ENCODE measurements at regions not wholly inside any gene's neighbourhood (a gene's known extent, or its start where the extent isn't known, plus 50 kb on each side); places are given as distances from the start of the nearest gene placed in this dataset.

DNA sequence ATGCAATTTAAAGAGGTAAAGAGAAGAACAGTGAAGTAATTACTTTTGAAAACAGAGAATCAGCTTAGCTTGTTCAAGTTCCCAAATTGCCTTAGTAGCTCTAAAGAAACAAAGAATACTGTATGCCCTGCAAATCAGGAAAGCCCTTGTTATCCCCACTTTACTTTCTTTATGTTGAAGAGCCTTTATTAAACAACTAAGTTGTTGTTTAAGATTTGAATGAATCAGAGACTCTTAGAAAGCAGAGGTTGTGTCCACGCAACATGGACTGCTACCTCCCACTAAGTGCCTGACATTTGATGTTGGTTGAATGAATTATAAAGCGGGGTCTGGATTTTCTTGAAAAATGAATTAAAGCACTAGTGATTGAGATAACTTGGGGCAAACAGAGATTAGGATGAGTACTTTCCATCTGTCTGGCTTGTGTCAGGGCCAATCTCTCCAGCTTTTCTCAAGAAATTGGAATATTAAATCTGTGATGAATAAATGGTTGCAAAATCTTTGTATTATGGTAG lies 214.7 kb downstream of the POSTN start:
- DNase-seq = no peak
- H3K4me3 Mint-ChIP-seq (ENCODE audit: unreplicated experiment) = no peak overlapping the region
- H3K27ac Mint-ChIP-seq (ENCODE audit: unreplicated experiment) = no peak overlapping the region
- peaks cover 1% of the 10 kb centered on the region for H3K27me3 Mint-ChIP-seq (ENCODE audit: unreplicated experiment)
- no peaks in the 10 kb centered on the region for H3K36me3 Mint-ChIP-seq (ENCODE audit: unreplicated experiment)
- H3K4me1 Mint-ChIP-seq (ENCODE audit: low read depth, unreplicated experiment) = no peaks in the 10 kb centered on the region
- TF ChIP-seq CTCF (IDR thresholded peaks at IDR 0.05; ENCODE audit: partially characterized antibody, unreplicated experiment) = no peak
- H3K9me3 Mint-ChIP-seq (ENCODE audit: unreplicated experiment) = no peaks in the 10 kb centered on the region

- Mint-ChIP-seq H3K27me3 (ENCODE audit: unreplicated experiment) (peaks cover 1% of the 10 kb centered on the region), H3K36me3 (ENCODE audit: unreplicated experiment) (no peaks in the 10 kb centered on the region), H3K27ac (ENCODE audit: unreplicated experiment) (no peak overlapping the region)
These were observed 215.5 kb downstream of the POSTN start for GRCh38 chr13:37383046-37383445.

DNA sequence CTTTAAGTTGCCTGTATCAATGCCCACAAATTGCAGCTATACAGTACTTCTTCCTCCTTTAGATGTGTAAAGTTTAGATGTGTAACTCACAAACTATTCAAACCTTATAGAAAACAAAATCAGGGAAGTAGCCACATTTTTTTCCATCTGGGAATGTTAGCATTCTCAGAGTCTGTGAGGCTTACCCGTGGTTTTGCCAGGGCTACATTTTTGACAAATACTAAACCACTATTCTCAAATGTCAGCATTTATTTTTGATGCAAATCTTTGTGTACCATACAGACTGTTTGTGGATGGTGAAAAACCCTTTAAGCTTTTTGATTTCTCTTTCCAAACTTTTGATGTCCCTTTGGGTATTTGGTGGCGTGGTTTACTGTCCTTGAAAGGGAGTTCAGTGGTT lies 216.4 kb downstream of the POSTN start:
- no peaks in the 10 kb centered on the region for H3K4me1 Mint-ChIP-seq (ENCODE audit: low read depth, unreplicated experiment)
- no peak for DNase-seq

More at GRCh38 chr13:37383046-37383445, 215.5 kb downstream of the POSTN start:
- H3K4me1 Mint-ChIP-seq (ENCODE audit: low read depth, unreplicated experiment) = no peaks in the 10 kb centered on the region
- no peak overlapping the region for H3K4me3 Mint-ChIP-seq (ENCODE audit: unreplicated experiment)
- no peak for DNase-seq
- no peak for TF ChIP-seq CTCF (IDR thresholded peaks at IDR 0.05; ENCODE audit: partially characterized antibody, unreplicated experiment)
- no peaks in the 10 kb centered on the region for H3K9me3 Mint-ChIP-seq (ENCODE audit: unreplicated experiment)

GRCh38 chr13:37381502-37381901 lies 217.1 kb downstream of the POSTN start:
- DNase-seq = no peak
- Mint-ChIP-seq H3K36me3 (ENCODE audit: unreplicated experiment) (no peaks in the 10 kb centered on the region), H3K27me3 (ENCODE audit: unreplicated experiment) (peaks cover 1% of the 10 kb centered on the region), H3K27ac (ENCODE audit: unreplicated experiment) (no peak overlapping the region), H3K9me3 (ENCODE audit: unreplicated experiment) (no peaks in the 10 kb centered on the region), H3K4me3 (ENCODE audit: unreplicated experiment) (no peak overlapping the region), H3K4me1 (ENCODE audit: low read depth, unreplicated experiment) (no peaks in the 10 kb centered on the region)
- TF ChIP-seq CTCF (IDR thresholded peaks at IDR 0.05; ENCODE audit: partially characterized antibody, unreplicated experiment) = no peak

More for the DNA sequence above, 216.4 kb downstream of the POSTN start:
- H3K36me3 Mint-ChIP-seq (ENCODE audit: unreplicated experiment) = no peaks in the 10 kb centered on the region
- no peak overlapping the region for H3K4me3 Mint-ChIP-seq (ENCODE audit: unreplicated experiment)
- TF ChIP-seq CTCF (IDR thresholded peaks at IDR 0.05; ENCODE audit: partially characterized antibody, unreplicated experiment) = no peak
- H3K27me3 Mint-ChIP-seq (ENCODE audit: unreplicated experiment) = peaks cover 1% of the 10 kb centered on the region
- H3K27ac Mint-ChIP-seq (ENCODE audit: unreplicated experiment) = no peak overlapping the region
- no peaks in the 10 kb centered on the region for H3K9me3 Mint-ChIP-seq (ENCODE audit: unreplicated experiment)

DNA sequence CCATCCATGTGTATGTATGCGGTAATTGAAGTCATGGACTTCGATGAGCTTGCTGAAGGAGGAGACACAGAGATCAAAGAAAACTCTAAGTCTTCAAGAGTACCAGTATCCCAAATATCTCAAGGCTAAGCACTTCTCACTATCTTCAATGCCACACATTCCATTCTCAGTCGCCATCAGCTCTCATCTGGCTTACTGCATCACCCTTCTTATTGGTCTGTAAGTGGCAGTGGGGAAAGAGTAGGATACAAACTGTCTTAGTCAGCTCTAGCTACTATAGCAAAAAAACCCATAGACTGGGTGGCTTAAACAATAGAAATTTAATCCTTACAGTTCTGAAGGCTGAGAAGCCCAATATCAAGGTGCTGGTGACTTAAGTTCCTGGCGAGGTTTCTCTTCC lies 218.7 kb downstream of the POSTN start:
- H3K9me3 Mint-ChIP-seq (ENCODE audit: unreplicated experiment) = no peaks in the 10 kb centered on the region
- no peak for DNase-seq
- no peak for TF ChIP-seq CTCF (IDR thresholded peaks at IDR 0.05; ENCODE audit: partially characterized antibody, unreplicated experiment)
- peaks cover 1% of the 10 kb centered on the region for H3K27me3 Mint-ChIP-seq (ENCODE audit: unreplicated experiment)
- H3K4me3 Mint-ChIP-seq (ENCODE audit: unreplicated experiment) = no peak overlapping the region
- H3K27ac Mint-ChIP-seq (ENCODE audit: unreplicated experiment) = no peak overlapping the region
- no peaks in the 10 kb centered on the region for H3K36me3 Mint-ChIP-seq (ENCODE audit: unreplicated experiment)
- H3K4me1 Mint-ChIP-seq (ENCODE audit: low read depth, unreplicated experiment) = no peaks in the 10 kb centered on the region

All from glutamatergic neuron (in vitro differentiated cells).